Panc1 (cell line): ENCODE measurements at regions not wholly inside any gene's neighbourhood (a gene's known extent, or its start where the extent isn't known, plus 50 kb on each side); places are given as distances from the start of the nearest gene placed in this dataset.

ENCODE experiments used
- ATAC-seq: fragments of 200-7000 bp; cut with Tn5 transposase; 2 replicates; pipeline ENCODE4 v1.9.1; 2020; ENCODE audit warnings: mild to moderate bottlenecking, moderate library complexity
- BruUV-seq: library from RNA; stranded (reverse); fragments of 400-500 nt; replicated peaks from 2 replicates; lab custom pipeline; 2021; lab: Mats Ljungman, UMichigan
- CTCF ChIA-PET: fragments of 300-600 bp; sonication (Branson Sonifier 250); formaldehyde crosslinking; loops from one replicate; lab custom pipeline; 2022; ENCODE audit warnings: antibody characterized with exemption; lab: Charles Lee
- POLR2A ChIA-PET: fragments of 300-600 bp; sonication (Branson Sonifier 250); formaldehyde crosslinking; loops from one replicate; lab custom pipeline; 2022; ENCODE audit warnings: antibody characterized with exemption; lab: Charles Lee
- DNase-seq: peaks from one replicate; pipeline ENCODE4 v3.0.0-alpha.2; 2010; ENCODE audit warnings: low read depth, low spot score
- H3K27ac ChIP-seq: 2 replicates; pipeline ENCODE4 v1.5.1; 2011; ENCODE audit warnings: mild to moderate bottlenecking, low read length, inconsistent platforms
- H3K27me3 ChIP-seq: fragments of 200-500 bp; sonication (Bioruptor generic); 2 replicates; pipeline ENCODE4 v1.6.0; 2014; ENCODE audit warnings: low read length, inconsistent platforms; ENCODE audit not compliant: control insufficient read depth, insufficient read depth
- H3K36me3 ChIP-seq: fragments of 200-500 bp; sonication (Bioruptor generic); 2 replicates; pipeline ENCODE4 v1.5.1; 2014; ENCODE audit warnings: inconsistent platforms, mild to moderate bottlenecking, low read length, moderate library complexity; ENCODE audit not compliant: control insufficient read depth, insufficient read depth
- H3K4me1 ChIP-seq: 2 replicates; pipeline ENCODE4 v1.5.1; 2011; ENCODE audit warnings: inconsistent platforms, mild to moderate bottlenecking, low read length, moderate library complexity; ENCODE audit not compliant: control insufficient read depth, insufficient read depth
- H3K4me3 ChIP-seq, 2 experiments: 2 replicates each; pipeline ENCODE4 v1.5.1; 2011 to 2012; ENCODE audit warnings: low read depth in 2 of 2, low read length in 2 of 2, mild to moderate bottlenecking in 2 of 2, inconsistent platforms in 1 of 2, moderate library complexity in 1 of 2
- H3K9me3 ChIP-seq: fragments of 200-500 bp; sonication (Bioruptor generic); 2 replicates; pipeline ENCODE4 v1.5.1; 2014; ENCODE audit warnings: low read depth, mild to moderate bottlenecking, inconsistent platforms, low read length, moderate library complexity; ENCODE audit not compliant: control insufficient read depth, insufficient read depth
- POLR2AphosphoS5 ChIP-seq: IDR thresholded peaks from 2 replicates; pipeline ENCODE4 v1.6.1; 2012; ENCODE audit warnings: mild to moderate bottlenecking, low read depth, low read length, moderate library complexity
- SIN3A ChIP-seq: IDR thresholded peaks from 2 replicates; pipeline ENCODE4 v1.6.1; 2012; ENCODE audit warnings: low read depth, mild to moderate bottlenecking, low read length, moderate library complexity, borderline replicate concordance; ENCODE audit not compliant: insufficient read depth
- TCF7L2 ChIP-seq: IDR thresholded peaks from 2 replicates; pipeline ENCODE4 v1.6.1; 2011; ENCODE audit warnings: mild to moderate bottlenecking, low read depth, low read length, inconsistent platforms
- in situ Hi-C: cut with HindIII; loops from 2 replicates; pipeline ENCODE4 v1.10.0; 2016; ENCODE audit warnings: low sequenced_read_pairs, low pct_unique_long_range_greater_than_20kb
- intact Hi-C: fragments of 100-400 bp; cut with micrococcal nuclease; formaldehyde crosslinking; loops from one replicate; pipeline ENCODE4 v1.10.0; 2022; ENCODE audit not compliant: unreplicated experiment
- TF ChIP-seq, protein P1 (sequence below): fragments of 450-650 bp; IDR thresholded peaks from 2 replicates; pipeline ENCODE4 v1.5.1; 2017; ENCODE audit warnings: mild to moderate bottlenecking
- TF ChIP-seq, protein P2 (sequence below), 2 experiments: IDR thresholded peaks; 2 replicates each; pipeline ENCODE4 v1.6.1; 2011 to 2012; ENCODE audit warnings: low read depth in 2 of 2, control low read depth in 1 of 2, low read length in 1 of 2, mild to moderate bottlenecking in 1 of 2, moderate library complexity in 1 of 2; ENCODE audit not compliant: insufficient read depth in 1 of 2

DNA sequence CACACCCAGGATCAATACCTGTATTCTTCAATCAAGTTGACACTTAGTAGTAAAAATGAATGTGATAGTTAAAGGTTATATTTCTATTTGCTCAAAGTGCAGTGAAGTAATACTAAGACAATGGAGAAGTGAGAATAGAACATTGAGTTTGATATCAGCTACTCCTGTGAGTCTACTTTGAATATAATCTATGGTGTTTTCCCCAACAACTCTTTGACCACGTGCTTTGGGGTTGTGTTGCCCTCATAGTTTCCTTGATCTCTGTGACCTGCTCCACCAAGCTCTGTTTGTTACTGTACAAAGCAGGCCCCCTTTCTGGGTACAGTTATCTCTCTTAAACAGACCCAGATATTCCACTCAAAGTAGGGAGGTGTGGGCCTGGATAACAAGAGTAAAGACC is 222.9 kb downstream of the GALR1 start:
- no peak for DNase-seq
- CTCF ChIA-PET = no interaction called here
- Histone ChIP-seq H3K27me3 (no peaks in the 10 kb centered on the region), H3K9me3 (no peaks in the 10 kb centered on the region), H3K4me1 (no peaks in the 10 kb centered on the region), H3K4me3 (no peak overlapping the region), H3K36me3 (no peaks in the 10 kb centered on the region), H3K27ac (no peak overlapping the region)
- no peak for ATAC-seq
- intact Hi-C loops = no loop called here
- no TSS peak for BruUV-seq
- in situ Hi-C loops = no loop called here
- TF ChIP-seq TCF7L2 = no peak
- TF ChIP-seq POLR2AphosphoS5 = no peak
- POLR2A ChIA-PET = no interaction called here

- Histone ChIP-seq H3K27me3 (0 out of 2 replicates have a peak, but pooled peaks cover 5% of the 10 kb centered on the region), H3K36me3 (no peaks in the 10 kb centered on the region), H3K4me3 (no peak overlapping the region), H3K4me1 (no peaks in the 10 kb centered on the region), H3K9me3 (no peaks in the 10 kb centered on the region), H3K27ac (no peak overlapping the region)
- DNase-seq (peak; percentile 8), ATAC-seq (peak; percentile 72)
- TF ChIP-seq TCF7L2 (no peak), SIN3A (no peak)
- TF ChIP-seq, protein P1, sequence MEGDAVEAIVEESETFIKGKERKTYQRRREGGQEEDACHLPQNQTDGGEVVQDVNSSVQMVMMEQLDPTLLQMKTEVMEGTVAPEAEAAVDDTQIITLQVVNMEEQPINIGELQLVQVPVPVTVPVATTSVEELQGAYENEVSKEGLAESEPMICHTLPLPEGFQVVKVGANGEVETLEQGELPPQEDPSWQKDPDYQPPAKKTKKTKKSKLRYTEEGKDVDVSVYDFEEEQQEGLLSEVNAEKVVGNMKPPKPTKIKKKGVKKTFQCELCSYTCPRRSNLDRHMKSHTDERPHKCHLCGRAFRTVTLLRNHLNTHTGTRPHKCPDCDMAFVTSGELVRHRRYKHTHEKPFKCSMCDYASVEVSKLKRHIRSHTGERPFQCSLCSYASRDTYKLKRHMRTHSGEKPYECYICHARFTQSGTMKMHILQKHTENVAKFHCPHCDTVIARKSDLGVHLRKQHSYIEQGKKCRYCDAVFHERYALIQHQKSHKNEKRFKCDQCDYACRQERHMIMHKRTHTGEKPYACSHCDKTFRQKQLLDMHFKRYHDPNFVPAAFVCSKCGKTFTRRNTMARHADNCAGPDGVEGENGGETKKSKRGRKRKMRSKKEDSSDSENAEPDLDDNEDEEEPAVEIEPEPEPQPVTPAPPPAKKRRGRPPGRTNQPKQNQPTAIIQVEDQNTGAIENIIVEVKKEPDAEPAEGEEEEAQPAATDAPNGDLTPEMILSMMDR = peak; percentile 48
- TF ChIP-seq, protein P2, sequence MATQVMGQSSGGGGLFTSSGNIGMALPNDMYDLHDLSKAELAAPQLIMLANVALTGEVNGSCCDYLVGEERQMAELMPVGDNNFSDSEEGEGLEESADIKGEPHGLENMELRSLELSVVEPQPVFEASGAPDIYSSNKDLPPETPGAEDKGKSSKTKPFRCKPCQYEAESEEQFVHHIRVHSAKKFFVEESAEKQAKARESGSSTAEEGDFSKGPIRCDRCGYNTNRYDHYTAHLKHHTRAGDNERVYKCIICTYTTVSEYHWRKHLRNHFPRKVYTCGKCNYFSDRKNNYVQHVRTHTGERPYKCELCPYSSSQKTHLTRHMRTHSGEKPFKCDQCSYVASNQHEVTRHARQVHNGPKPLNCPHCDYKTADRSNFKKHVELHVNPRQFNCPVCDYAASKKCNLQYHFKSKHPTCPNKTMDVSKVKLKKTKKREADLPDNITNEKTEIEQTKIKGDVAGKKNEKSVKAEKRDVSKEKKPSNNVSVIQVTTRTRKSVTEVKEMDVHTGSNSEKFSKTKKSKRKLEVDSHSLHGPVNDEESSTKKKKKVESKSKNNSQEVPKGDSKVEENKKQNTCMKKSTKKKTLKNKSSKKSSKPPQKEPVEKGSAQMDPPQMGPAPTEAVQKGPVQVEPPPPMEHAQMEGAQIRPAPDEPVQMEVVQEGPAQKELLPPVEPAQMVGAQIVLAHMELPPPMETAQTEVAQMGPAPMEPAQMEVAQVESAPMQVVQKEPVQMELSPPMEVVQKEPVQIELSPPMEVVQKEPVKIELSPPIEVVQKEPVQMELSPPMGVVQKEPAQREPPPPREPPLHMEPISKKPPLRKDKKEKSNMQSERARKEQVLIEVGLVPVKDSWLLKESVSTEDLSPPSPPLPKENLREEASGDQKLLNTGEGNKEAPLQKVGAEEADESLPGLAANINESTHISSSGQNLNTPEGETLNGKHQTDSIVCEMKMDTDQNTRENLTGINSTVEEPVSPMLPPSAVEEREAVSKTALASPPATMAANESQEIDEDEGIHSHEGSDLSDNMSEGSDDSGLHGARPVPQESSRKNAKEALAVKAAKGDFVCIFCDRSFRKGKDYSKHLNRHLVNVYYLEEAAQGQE (IDR thresholded peaks at IDR 0.05; ENCODE audit: insufficient read depth in 1 of 2, low read depth in 2 of 2, low read length in 1 of 2) = no peak
- BruUV-seq = no TSS peak
- in situ Hi-C loops (no loop called here), intact Hi-C loops (no loop called here)
- CTCF ChIA-PET = no interaction called here
- POLR2A ChIA-PET = no interaction called here
Observed at GRCh38 chr18:77478646-77479442, 229.2 kb downstream of the GALR1 start.

DNA sequence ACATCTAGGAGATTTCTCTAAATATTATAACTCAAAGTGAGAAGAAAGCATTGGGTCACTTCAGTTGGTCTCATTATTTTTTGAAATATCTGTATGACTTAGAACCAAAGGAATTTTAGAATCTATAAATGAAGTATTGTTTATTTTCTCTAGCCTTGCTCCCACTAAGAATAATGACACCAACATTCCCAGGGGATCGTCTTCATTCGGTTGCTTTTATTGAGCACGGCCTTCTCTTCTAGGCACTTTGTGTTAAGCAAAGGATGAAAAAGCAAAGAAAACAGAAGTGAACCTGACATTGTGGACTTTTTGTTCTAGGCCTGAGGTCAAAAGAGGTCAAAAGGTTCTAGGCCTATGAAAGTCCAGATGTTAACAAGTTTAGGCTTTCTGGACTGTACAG is 231.9 kb downstream of the GALR1 start:
- TF ChIP-seq POLR2AphosphoS5 (no peak), SIN3A (no peak), TCF7L2 (no peak)
- TF ChIP-seq, protein P2 (IDR thresholded peaks at IDR 0.05; ENCODE audit: insufficient read depth in 1 of 2, low read depth in 2 of 2, low read length in 1 of 2) = no peak
- TF ChIP-seq, protein P1 = no peak
- Histone ChIP-seq H3K27ac (no peak overlapping the region), H3K36me3 (no peaks in the 10 kb centered on the region), H3K4me3 (no peak overlapping the region), H3K9me3 (no peaks in the 10 kb centered on the region), H3K4me1 (no peaks in the 10 kb centered on the region), H3K27me3 (0 out of 2 replicates have a peak, but pooled peaks cover 5% of the 10 kb centered on the region)
- intact Hi-C loops (no loop called here), in situ Hi-C loops (no loop called here)
- DNase-seq = no peak
- POLR2A ChIA-PET = no interaction called here
- BruUV-seq = no TSS peak
- CTCF ChIA-PET = no interaction called here
- ATAC-seq = no peak
